MM.1S (cell line): ENCODE measurements at regions not wholly inside any gene's neighbourhood (a gene's known extent, or its start where the extent isn't known, plus 50 kb on each side); places are given as distances from the start of the nearest gene placed in this dataset.

Source experiments
- DNase-seq: peaks from one replicate; pipeline ENCODE4 v3.0.0-alpha.2; 2015
- H2AFZ ChIP-seq: fragments of 300-600 bp; sonication (generic); 2 replicates; pipeline ENCODE4 v1.6.0; 2016; ENCODE audit warnings: antibody characterized with exemption, low read length
- H3F3A ChIP-seq: fragments of 300-600 bp; sonication (generic); 2 replicates; pipeline ENCODE4 v1.6.1; 2016; ENCODE audit warnings: mild to moderate bottlenecking, antibody characterized with exemption, low read length, moderate library complexity, mixed read lengths; ENCODE audit not compliant: insufficient read depth
- H3K27ac ChIP-seq: fragments of 300-600 bp; sonication (generic); 2 replicates; pipeline ENCODE4 v1.5.1; 2016; ENCODE audit warnings: mild to moderate bottlenecking, low read length
- H3K27me3 ChIP-seq: fragments of 300-600 bp; sonication (generic); replicated peaks from 2 replicates; pipeline ENCODE4 v1.6.0; 2016; ENCODE audit warnings: low read length; ENCODE audit not compliant: insufficient read depth
- H3K36me3 ChIP-seq: fragments of 300-600 bp; sonication (generic); replicated peaks from 2 replicates; pipeline ENCODE4 v1.6.1; 2016; ENCODE audit warnings: mild to moderate bottlenecking, low read length, mixed read lengths; ENCODE audit not compliant: insufficient read depth
- H3K4me1 ChIP-seq: fragments of 300-600 bp; sonication (generic); 2 replicates; pipeline ENCODE4 v1.6.1; 2016; ENCODE audit warnings: low read length, mixed read lengths
- H3K4me2 ChIP-seq: fragments of 300-600 bp; sonication (generic); 2 replicates; pipeline ENCODE4 v1.6.0; 2016; ENCODE audit warnings: low read depth, low read length
- H3K4me3 ChIP-seq: fragments of 300-600 bp; sonication (generic); 2 replicates; pipeline ENCODE4 v1.5.1; 2016; ENCODE audit warnings: low read length, mixed read lengths
- H3K79me2 ChIP-seq: fragments of 300-600 bp; sonication (generic); 2 replicates; pipeline ENCODE4 v1.6.1; 2016; ENCODE audit warnings: mixed run types, low read length, mixed read lengths
- H3K9ac ChIP-seq: fragments of 300-600 bp; sonication (generic); 2 replicates; pipeline ENCODE4 v1.6.1; 2016; ENCODE audit warnings: low read length, mixed read lengths
- H3K9me2 ChIP-seq: fragments of 300-600 bp; sonication (generic); replicated peaks from 2 replicates; pipeline ENCODE4 v1.6.1; 2016; ENCODE audit warnings: mild to moderate bottlenecking, low read length, mixed read lengths; ENCODE audit not compliant: insufficient read depth
- H3K9me3 ChIP-seq: fragments of 300-600 bp; sonication (generic); replicated peaks from 2 replicates; pipeline ENCODE4 v1.6.1; 2016; ENCODE audit warnings: mild to moderate bottlenecking, low read length, mixed read lengths; ENCODE audit not compliant: insufficient read depth
- H4K20me1 ChIP-seq: fragments of 300-600 bp; sonication (generic); 2 replicates; pipeline ENCODE4 v1.6.1; 2016; ENCODE audit warnings: mild to moderate bottlenecking, low read length, moderate library complexity, mixed read lengths; ENCODE audit not compliant: insufficient read depth
- EZH2 ChIP-seq: fragments of 300-600 bp; sonication (generic); optimal IDR thresholded peaks from 2 replicates; pipeline ENCODE3; 2017; ENCODE audit warnings: low read depth, mild to moderate bottlenecking, antibody characterized with exemption, low read length, mixed read lengths
- EZH2phosphoT487 ChIP-seq: fragments of 300-600 bp; sonication (generic); IDR thresholded peaks from 2 replicates; pipeline ENCODE4 v1.6.1; 2018; ENCODE audit warnings: antibody characterized with exemption, low read length
- TF ChIP-seq, protein P1 (sequence below): fragments of 300-600 bp; sonication (generic); IDR thresholded peaks from 2 replicates; pipeline ENCODE4 v1.5.1; 2016; ENCODE audit warnings: antibody characterized with exemption, low read length, mixed read lengths

DNA sequence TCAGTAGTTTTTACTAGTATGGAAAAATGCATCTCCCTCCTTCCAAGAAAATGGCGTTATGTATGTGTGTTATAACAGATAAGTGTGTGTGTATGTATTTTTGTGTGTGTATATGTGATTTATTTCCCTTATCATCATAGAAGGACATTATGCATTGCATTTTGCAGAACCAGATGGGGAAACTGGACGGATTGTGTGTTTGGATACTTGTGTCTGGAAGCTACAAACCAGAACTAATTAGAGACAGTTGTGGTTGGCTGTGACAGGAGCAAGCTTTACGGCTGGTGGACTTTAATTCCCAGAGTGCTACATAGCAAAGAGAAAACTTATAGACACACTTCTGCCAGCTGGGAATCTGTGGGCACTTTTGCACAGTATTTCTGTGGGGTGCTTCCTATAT is 162.5 kb downstream of the RWDD3 start:
- no peak for TF ChIP-seq EZH2
- TF ChIP-seq, protein P1, sequence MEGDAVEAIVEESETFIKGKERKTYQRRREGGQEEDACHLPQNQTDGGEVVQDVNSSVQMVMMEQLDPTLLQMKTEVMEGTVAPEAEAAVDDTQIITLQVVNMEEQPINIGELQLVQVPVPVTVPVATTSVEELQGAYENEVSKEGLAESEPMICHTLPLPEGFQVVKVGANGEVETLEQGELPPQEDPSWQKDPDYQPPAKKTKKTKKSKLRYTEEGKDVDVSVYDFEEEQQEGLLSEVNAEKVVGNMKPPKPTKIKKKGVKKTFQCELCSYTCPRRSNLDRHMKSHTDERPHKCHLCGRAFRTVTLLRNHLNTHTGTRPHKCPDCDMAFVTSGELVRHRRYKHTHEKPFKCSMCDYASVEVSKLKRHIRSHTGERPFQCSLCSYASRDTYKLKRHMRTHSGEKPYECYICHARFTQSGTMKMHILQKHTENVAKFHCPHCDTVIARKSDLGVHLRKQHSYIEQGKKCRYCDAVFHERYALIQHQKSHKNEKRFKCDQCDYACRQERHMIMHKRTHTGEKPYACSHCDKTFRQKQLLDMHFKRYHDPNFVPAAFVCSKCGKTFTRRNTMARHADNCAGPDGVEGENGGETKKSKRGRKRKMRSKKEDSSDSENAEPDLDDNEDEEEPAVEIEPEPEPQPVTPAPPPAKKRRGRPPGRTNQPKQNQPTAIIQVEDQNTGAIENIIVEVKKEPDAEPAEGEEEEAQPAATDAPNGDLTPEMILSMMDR = no peak
- no peak for TF ChIP-seq EZH2phosphoT487
- H3K9ac ChIP-seq = no peak overlapping the region
- H3K36me3 ChIP-seq = no peaks in the 10 kb centered on the region
- no peaks in the 10 kb centered on the region for H3K9me2 ChIP-seq
- no peaks in the 10 kb centered on the region for H4K20me1 ChIP-seq
- H3K9me3 ChIP-seq = no peaks in the 10 kb centered on the region
- H3K79me2 ChIP-seq = no peaks in the 10 kb centered on the region
- H3K4me1 ChIP-seq = no peaks in the 10 kb centered on the region
- H3K27ac ChIP-seq = no peak overlapping the region
- H3K27me3 ChIP-seq = no peaks in the 10 kb centered on the region
- no peak overlapping the region for H3K4me3 ChIP-seq
- no peak overlapping the region for H2AFZ ChIP-seq
- no peaks in the 10 kb centered on the region for H3F3A ChIP-seq
- H3K4me2 ChIP-seq = no peak overlapping the region
- no peak for DNase-seq

DNA sequence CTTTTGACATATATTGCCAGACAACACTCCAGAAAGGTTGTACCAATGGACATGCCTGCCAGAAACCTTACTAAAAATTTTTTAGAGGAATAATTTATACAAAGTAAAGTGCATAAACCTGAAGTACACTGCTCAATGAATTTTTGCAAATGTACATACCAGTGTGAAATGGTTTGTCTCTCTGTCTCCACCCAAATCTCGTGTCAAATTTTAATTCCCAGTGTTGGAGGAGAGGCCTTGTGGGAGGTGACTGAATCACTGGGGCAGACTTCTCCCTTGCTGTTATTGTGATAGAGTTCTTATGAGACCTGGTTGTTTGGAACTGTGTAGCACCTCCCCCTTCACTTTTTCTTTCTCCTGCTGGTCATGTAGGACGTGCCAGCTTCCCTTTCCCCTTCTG is 168.8 kb downstream of the RWDD3 start:
- DNase-seq = no peak
- no peaks in the 10 kb centered on the region for H3K79me2 ChIP-seq
- no peak overlapping the region for H2AFZ ChIP-seq
- H3K9me2 ChIP-seq = no peaks in the 10 kb centered on the region
- H3K4me1 ChIP-seq = no peaks in the 10 kb centered on the region
- H3K27me3 ChIP-seq = no peaks in the 10 kb centered on the region
- H3K27ac ChIP-seq = no peak overlapping the region
- TF ChIP-seq EZH2phosphoT487 (no peak), EZH2 (no peak)
- TF ChIP-seq, protein P1 = no peak
- H3K4me3 ChIP-seq = no peak overlapping the region
- H3K36me3 ChIP-seq = no peaks in the 10 kb centered on the region
- H3K9me3 ChIP-seq = no peaks in the 10 kb centered on the region
- no peak overlapping the region for H3K9ac ChIP-seq
- H3F3A ChIP-seq = no peaks in the 10 kb centered on the region
- H4K20me1 ChIP-seq = no peaks in the 10 kb centered on the region
- no peak overlapping the region for H3K4me2 ChIP-seq

DNA sequence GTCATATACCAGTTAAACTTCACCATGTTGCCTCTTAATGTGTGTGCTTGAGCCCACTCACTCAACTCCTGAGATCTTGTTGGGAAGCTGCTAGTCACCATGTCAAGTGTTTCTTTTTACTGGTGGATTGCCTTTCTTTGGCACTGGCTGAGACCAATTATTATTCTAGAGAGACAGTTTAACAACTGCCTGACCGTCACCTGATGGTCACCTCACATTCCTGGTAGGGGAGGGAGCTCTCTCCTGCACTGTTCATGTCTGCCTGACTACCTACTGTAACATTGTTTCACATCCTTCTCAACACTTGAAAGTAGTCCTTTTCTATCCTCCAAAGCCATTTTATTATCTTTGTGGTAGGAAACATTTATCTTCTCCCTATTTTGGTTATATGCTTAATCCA is 172.3 kb downstream of the RWDD3 start:
- H3K9me2 ChIP-seq = no peaks in the 10 kb centered on the region
- H3F3A ChIP-seq = no peaks in the 10 kb centered on the region
- no peak overlapping the region for H3K9ac ChIP-seq
- no peaks in the 10 kb centered on the region for H3K79me2 ChIP-seq
- no peak overlapping the region for H2AFZ ChIP-seq
- H3K4me2 ChIP-seq = no peak overlapping the region
- H3K4me1 ChIP-seq = no peaks in the 10 kb centered on the region
- no peaks in the 10 kb centered on the region for H4K20me1 ChIP-seq
- no peaks in the 10 kb centered on the region for H3K27me3 ChIP-seq
- H3K4me3 ChIP-seq = no peak overlapping the region
- no peak for DNase-seq
- no peaks in the 10 kb centered on the region for H3K36me3 ChIP-seq
- H3K9me3 ChIP-seq = no peaks in the 10 kb centered on the region
- TF ChIP-seq, protein P1 = no peak
- no peak for TF ChIP-seq EZH2phosphoT487
- TF ChIP-seq EZH2 = no peak
- H3K27ac ChIP-seq = no peak overlapping the region
